ENCODE measurements at regions not wholly inside any gene's neighbourhood (a gene's known extent, or its start where the extent isn't known, plus 50 kb on each side); places are given as distances from the start of the nearest gene placed in this dataset.

DNA sequence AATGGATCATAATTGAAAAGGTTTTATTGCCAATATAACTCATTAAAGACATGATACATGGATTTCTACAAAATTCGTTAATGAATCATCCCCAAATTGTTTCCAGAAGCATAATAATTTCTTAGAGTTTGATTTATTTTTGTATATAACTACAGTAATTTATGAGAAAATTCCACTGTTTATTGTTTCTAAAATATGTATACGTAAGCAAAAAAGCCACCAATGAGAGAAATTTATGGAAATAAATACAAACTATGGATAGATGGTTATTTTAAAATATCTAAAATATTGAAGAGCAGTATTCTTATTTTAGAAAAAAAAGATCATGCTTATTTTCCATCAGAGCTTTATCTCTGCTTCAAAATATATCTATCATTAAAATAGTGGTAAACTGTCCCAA is 260.0 kb upstream of the ZNF385D start:
- TF ChIP-seq POLR2A (IDR thresholded peaks at IDR 0.05; ENCODE audit: low read length) (no peak), GATA1 (IDR thresholded peaks at IDR 0.05; ENCODE audit: low read depth, low read length) (no peak)

Measured in erythroblast (primary cell).